Natural killer cell (primary cell): ENCODE measurements at regions not wholly inside any gene's neighbourhood (a gene's known extent, or its start where the extent isn't known, plus 50 kb on each side); places are given as distances from the start of the nearest gene placed in this dataset.

ENCODE experiments used
- ATAC-seq, 3 donors: fragments of 150-1000 bp in 2 of 3; fragments of 200-7000 bp in 1 of 3; cut with Tn5 transposase; 1 replicate in 1 of 3; 2 replicates in 2 of 3; pipeline ENCODE4 v1.10.0; 2021; ENCODE audit warnings: mild to moderate bottlenecking in 2 of 3, moderate library complexity in 2 of 3
- DNase-seq, 2 donors: peaks; one replicate each; pipeline versions ENCODE4 v3.0.0 to v3.0.0-alpha.2; 2013 to 2021; ENCODE audit warnings: mixed read lengths in 1 of 2
- H3K27ac ChIP-seq: one replicate; pipeline ENCODE4 v1.5.1; 2013; ENCODE audit warnings: mild to moderate bottlenecking, low read length
- H3K27me3 ChIP-seq: one replicate; pipeline ENCODE4 v1.6.1; 2013; ENCODE audit warnings: low read length; ENCODE audit not compliant: control insufficient read depth, insufficient read depth
- H3K36me3 ChIP-seq: one replicate; pipeline ENCODE4 v1.6.1; 2013; ENCODE audit warnings: low read length; ENCODE audit not compliant: control insufficient read depth, insufficient read depth
- H3K4me1 ChIP-seq: one replicate; pipeline ENCODE4 v1.6.1; 2013; ENCODE audit warnings: low read length; ENCODE audit not compliant: control insufficient read depth, insufficient read depth
- H3K4me3 ChIP-seq: one replicate; pipeline ENCODE4 v1.5.1; 2013; ENCODE audit warnings: low read length
- H3K9me3 ChIP-seq: one replicate; pipeline ENCODE4 v1.6.1; 2013; ENCODE audit warnings: low read length; ENCODE audit not compliant: control insufficient read depth, insufficient read depth
- H3K27ac Mint-ChIP-seq, 2 donors: one replicate each; pipeline ENCODE4 v1.8.0; 2022; ENCODE audit warnings: mild to moderate bottlenecking in 2 of 2, mixed read lengths in 2 of 2, moderate library complexity in 1 of 2
- H3K27me3 Mint-ChIP-seq, 2 donors: one replicate each; pipeline ENCODE4 v1.8.0; 2022; ENCODE audit warnings: low read depth in 2 of 2, mixed read lengths in 2 of 2
- H3K36me3 Mint-ChIP-seq: one replicate; pipeline ENCODE4 v1.8.0; 2022; ENCODE audit warnings: mixed read lengths
- H3K4me1 Mint-ChIP-seq, 2 donors: one replicate each; pipeline ENCODE4 v1.8.0; 2022; ENCODE audit warnings: mixed read lengths in 2 of 2
- H3K4me3 Mint-ChIP-seq: one replicate; pipeline ENCODE4 v1.8.0; 2022; ENCODE audit warnings: mild to moderate bottlenecking, moderate library complexity, mixed read lengths
- H3K9me3 Mint-ChIP-seq, 2 donors: one replicate each; pipeline ENCODE4 v1.8.0; 2022; ENCODE audit warnings: mixed read lengths in 2 of 2
- CTCF ChIP-seq: fragments of 200-600 bp; IDR thresholded peaks from one replicate; pipeline ENCODE4 v1.8.0; 2022; ENCODE audit warnings: antibody characterized with exemption
- whole genome bisulfite sequencing: methylation state at CpG from one replicate; pipeline ENCODE4 v1.1.7; 2013; ENCODE audit warnings: missing lambda C conversion rate; ENCODE audit not compliant: insufficient coverage; 5-methylcytosine and 5-hydroxymethylcytosine counted together
- intact Hi-C: fragments of 100-400 bp; cut with micrococcal nuclease; formaldehyde crosslinking; loops from one replicate; pipeline ENCODE4 v1.14.2; 2022

- no peak overlapping the region for H3K27ac Mint-ChIP-seq
- H3K4me1 Mint-ChIP-seq = peaks cover 0 to 6% of the 10 kb centered on the region in 2 donors
- WGBS = 41% methylated on average over 6 of the region's 7 CpGs
- Histone ChIP-seq H3K4me1 (no peaks in the 10 kb centered on the region), H3K4me3 (no peak overlapping the region), H3K27ac (no peak overlapping the region), H3K27me3 (no peaks in the 10 kb centered on the region), H3K9me3 (no peaks in the 10 kb centered on the region), H3K36me3 (no peaks in the 10 kb centered on the region)
- DNase-seq (no peak), ATAC-seq (no peak)
- intact Hi-C loops = no loop called here
- H3K9me3 Mint-ChIP-seq = no peaks in the 10 kb centered on the region
- no peaks in the 10 kb centered on the region for H3K36me3 Mint-ChIP-seq
- no peak overlapping the region for H3K4me3 Mint-ChIP-seq
- no peak for TF ChIP-seq CTCF
- H3K27me3 Mint-ChIP-seq = peaks cover 9 to 12% of the 10 kb centered on the region in 2 donors
Measured at GRCh38 chr6:139474145-139475108, 100.0 kb upstream of the CITED2 start.

DNA sequence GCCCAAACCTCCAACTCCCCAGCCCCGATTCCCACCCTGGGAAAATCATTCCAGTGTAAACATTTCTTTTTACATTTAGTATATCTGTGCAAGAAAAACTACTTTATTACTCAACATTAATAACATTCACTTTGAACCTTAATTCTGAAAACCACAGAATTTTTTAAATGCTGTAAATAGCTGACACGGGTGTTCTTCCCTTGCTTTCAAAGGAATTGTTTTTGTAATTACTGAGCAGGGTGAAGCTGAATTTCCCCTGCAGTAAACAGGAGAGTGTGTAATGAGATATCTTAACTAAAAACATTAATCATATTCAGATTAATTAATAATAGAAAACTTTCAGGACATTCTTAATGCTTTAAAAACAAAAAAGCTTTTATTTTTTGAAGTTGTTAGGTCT is 99.3 kb upstream of the CITED2 start:
- Mint-ChIP-seq H3K4me1 (peaks cover 0 to 6% of the 10 kb centered on the region in 2 donors), H3K27ac (no peak overlapping the region), H3K9me3 (no peaks in the 10 kb centered on the region), H3K4me3 (no peak overlapping the region), H3K27me3 (peaks cover 5 to 7% of the 10 kb centered on the region in 2 donors), H3K36me3 (no peaks in the 10 kb centered on the region)
- DNase-seq (no peak), ATAC-seq (no peak)
- no peaks in the 10 kb centered on the region for H3K4me1 ChIP-seq
- H3K4me3 ChIP-seq = no peak overlapping the region
- no peaks in the 10 kb centered on the region for H3K27me3 ChIP-seq
- TF ChIP-seq CTCF = no peak
- H3K27ac ChIP-seq = no peak overlapping the region
- 100% methylated on average over 1 of the region's 2 CpGs for WGBS
- no peaks in the 10 kb centered on the region for H3K36me3 ChIP-seq
- no peaks in the 10 kb centered on the region for H3K9me3 ChIP-seq
- intact Hi-C loops = no loop called here

GRCh38 chr6:139473231-139473701 is 98.8 kb upstream of the CITED2 start:
- no peak for TF ChIP-seq CTCF
- no peak overlapping the region for H3K27ac Mint-ChIP-seq

More at GRCh38 chr6:139473231-139473701, 98.8 kb upstream of the CITED2 start:
- Mint-ChIP-seq H3K9me3 (no peaks in the 10 kb centered on the region), H3K36me3 (no peaks in the 10 kb centered on the region), H3K4me3 (no peak overlapping the region), H3K4me1 (peaks cover 0 to 6% of the 10 kb centered on the region in 2 donors), H3K27me3 (peaks cover 5 to 7% of the 10 kb centered on the region in 2 donors)
- DNase-seq (no peak), ATAC-seq (no peak)
- H3K9me3 ChIP-seq = no peaks in the 10 kb centered on the region
- H3K4me3 ChIP-seq = no peak overlapping the region
- no peak overlapping the region for H3K27ac ChIP-seq
- no peaks in the 10 kb centered on the region for H3K27me3 ChIP-seq
- intact Hi-C loops = no loop called here
- WGBS = 82% methylated on average over 14 of the region's 14 CpGs
- H3K36me3 ChIP-seq = no peaks in the 10 kb centered on the region
- H3K4me1 ChIP-seq = no peaks in the 10 kb centered on the region
